Immature natural killer cell (primary cell): ENCODE measurements at regions not wholly inside any gene's neighbourhood (a gene's known extent, or its start where the extent isn't known, plus 50 kb on each side); places are given as distances from the start of the nearest gene placed in this dataset.

Experiments
- DNase-seq, 3 donors: peaks; one replicate each; pipeline ENCODE4 v3.0.0; 2022; ENCODE audit warnings: mixed read lengths in 1 of 3
- H3K27ac Mint-ChIP-seq, 6 donors: one replicate each; pipeline ENCODE4 v1.8.0; 2020; ENCODE audit warnings: mixed read lengths in 6 of 6, mild to moderate bottlenecking in 5 of 6, inconsistent platforms in 4 of 6, moderate library complexity in 3 of 6
- H3K27me3 Mint-ChIP-seq, 3 donors: one replicate each; pipeline ENCODE4 v1.8.0; 2020 to 2021; ENCODE audit warnings: low read depth in 3 of 3, mild to moderate bottlenecking in 3 of 3, mixed read lengths in 3 of 3, moderate library complexity in 3 of 3, inconsistent platforms in 1 of 3
- H3K36me3 Mint-ChIP-seq, 3 donors: one replicate each; pipeline ENCODE4 v1.8.0; 2020; ENCODE audit warnings: mixed read lengths in 3 of 3, inconsistent platforms in 2 of 3, mild to moderate bottlenecking in 2 of 3
- H3K4me1 Mint-ChIP-seq, 2 donors: one replicate each; pipeline ENCODE4 v1.8.0; 2020; ENCODE audit warnings: inconsistent platforms in 2 of 2, mild to moderate bottlenecking in 2 of 2, mixed read lengths in 2 of 2, moderate library complexity in 1 of 2
- H3K4me3 Mint-ChIP-seq, 5 donors: one replicate each; pipeline ENCODE4 v1.8.0; 2020; ENCODE audit warnings: mild to moderate bottlenecking in 5 of 5, mixed read lengths in 5 of 5, inconsistent platforms in 3 of 5, moderate library complexity in 3 of 5
- H3K9me3 Mint-ChIP-seq, 6 donors: one replicate each; pipeline ENCODE4 v1.8.0; 2020; ENCODE audit warnings: mild to moderate bottlenecking in 6 of 6, mixed read lengths in 6 of 6, inconsistent platforms in 4 of 6, moderate library complexity in 3 of 6

DNA sequence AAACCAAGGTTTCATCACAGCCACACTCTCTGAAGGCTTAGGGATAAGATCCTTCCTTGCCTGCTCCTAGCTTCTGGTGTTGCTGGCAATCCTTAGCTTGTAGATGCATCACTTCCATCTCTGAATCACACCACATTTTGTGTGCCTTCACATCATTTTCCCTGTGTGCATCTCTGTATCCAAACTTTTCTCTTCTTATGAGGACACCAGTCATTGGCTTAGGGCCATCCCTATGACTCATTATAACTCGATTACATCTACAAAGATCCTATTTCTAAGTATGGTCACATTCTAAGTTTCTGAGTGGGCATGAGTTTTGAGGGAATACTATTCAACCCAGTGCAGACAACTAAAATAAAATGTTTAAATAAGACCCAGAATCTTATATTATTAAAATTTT lies 121.7 kb downstream of the C7orf25 start:
- H3K4me3 Mint-ChIP-seq = no peak overlapping the region
- peaks cover 3 to 4% (median 4%) of the 10 kb centered on the region in 3 donors for H3K27me3 Mint-ChIP-seq
- H3K9me3 Mint-ChIP-seq = peaks cover 0 to 5% (median 0%) of the 10 kb centered on the region in 6 donors
- no peak for DNase-seq
- H3K4me1 Mint-ChIP-seq = no peaks in the 10 kb centered on the region
- H3K36me3 Mint-ChIP-seq = no peaks in the 10 kb centered on the region
- H3K27ac Mint-ChIP-seq = no peak overlapping the region

DNA sequence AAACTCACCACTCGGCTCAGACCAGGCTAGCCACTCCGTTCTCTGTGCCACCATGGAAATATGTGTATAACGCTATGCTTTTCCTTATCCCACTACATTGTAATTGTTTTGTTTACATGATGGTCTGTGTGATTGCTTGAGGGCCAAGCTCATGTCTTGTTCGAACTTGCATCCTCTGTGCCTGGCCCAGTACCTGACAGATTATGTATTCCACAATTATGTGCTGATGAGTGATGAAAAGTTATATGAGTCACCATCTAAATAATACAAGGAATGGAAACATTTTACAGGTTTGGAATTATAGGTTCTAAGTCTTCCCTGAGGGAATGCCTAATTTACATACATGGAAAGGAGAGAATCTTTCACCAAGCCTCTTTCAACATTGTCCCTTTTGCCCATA lies 137.4 kb downstream of the C7orf25 start:
- Mint-ChIP-seq H3K27me3 (no peaks in the 10 kb centered on the region), H3K4me1 (no peaks in the 10 kb centered on the region), H3K27ac (no peak overlapping the region), H3K9me3 (peaks cover 0 to 10% (median 6%) of the 10 kb centered on the region in 6 donors), H3K36me3 (no peaks in the 10 kb centered on the region), H3K4me3 (no peak overlapping the region)
- DNase-seq = no peak

DNA sequence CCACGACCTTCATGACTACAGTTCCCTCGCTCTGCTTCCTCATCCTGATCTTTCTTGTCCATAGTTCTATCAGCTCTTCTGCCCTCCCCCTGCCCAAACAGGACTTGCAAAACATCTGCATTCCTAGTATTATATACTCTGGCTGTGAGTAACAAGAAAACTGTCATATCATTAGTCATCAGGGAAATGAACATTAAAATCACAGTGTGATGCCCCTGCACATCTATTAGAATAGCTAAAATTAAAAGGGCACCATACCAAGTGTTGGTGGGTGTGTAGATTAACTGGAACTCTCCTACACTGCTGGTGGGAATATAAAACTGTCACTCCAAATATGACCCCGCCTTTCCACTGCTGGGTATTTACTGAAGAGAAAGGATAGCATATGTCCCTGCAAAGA lies 141.8 kb downstream of the C7orf25 start:
- no peaks in the 10 kb centered on the region for H3K9me3 Mint-ChIP-seq
- peaks cover 0 to 2% (median 0%) of the 10 kb centered on the region in 3 donors for H3K27me3 Mint-ChIP-seq
- no peak overlapping the region for H3K4me3 Mint-ChIP-seq
- no peak overlapping the region for H3K27ac Mint-ChIP-seq
- DNase-seq = no peak
- no peaks in the 10 kb centered on the region for H3K36me3 Mint-ChIP-seq
- no peaks in the 10 kb centered on the region for H3K4me1 Mint-ChIP-seq

DNA sequence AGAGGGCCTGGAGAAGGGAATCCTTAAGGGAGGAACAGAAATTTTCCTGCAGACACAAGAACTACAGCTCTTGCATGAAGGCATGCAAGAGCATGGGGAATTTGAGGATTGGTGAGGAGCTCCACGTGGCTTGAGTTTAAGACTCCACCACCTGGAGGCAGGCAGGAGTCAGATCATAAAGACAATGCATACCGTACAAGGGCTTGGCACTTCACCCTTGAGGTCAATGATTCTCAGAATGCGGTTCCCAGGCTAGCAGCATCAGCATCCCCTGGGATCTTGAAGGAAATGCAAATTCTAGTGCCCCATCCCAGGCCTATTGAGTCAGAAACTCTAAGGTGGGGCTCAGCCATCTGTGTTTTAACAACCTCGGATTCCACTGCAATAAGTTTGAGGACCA lies 143.8 kb downstream of the C7orf25 start:
- Mint-ChIP-seq H3K4me1 (no peaks in the 10 kb centered on the region), H3K9me3 (peaks cover 0 to 5% (median 0%) of the 10 kb centered on the region in 6 donors), H3K27ac (no peak overlapping the region), H3K27me3 (peaks cover 0 to 4% (median 2%) of the 10 kb centered on the region in 3 donors), H3K4me3 (no peak overlapping the region), H3K36me3 (no peaks in the 10 kb centered on the region)
- DNase-seq = no peak

DNA sequence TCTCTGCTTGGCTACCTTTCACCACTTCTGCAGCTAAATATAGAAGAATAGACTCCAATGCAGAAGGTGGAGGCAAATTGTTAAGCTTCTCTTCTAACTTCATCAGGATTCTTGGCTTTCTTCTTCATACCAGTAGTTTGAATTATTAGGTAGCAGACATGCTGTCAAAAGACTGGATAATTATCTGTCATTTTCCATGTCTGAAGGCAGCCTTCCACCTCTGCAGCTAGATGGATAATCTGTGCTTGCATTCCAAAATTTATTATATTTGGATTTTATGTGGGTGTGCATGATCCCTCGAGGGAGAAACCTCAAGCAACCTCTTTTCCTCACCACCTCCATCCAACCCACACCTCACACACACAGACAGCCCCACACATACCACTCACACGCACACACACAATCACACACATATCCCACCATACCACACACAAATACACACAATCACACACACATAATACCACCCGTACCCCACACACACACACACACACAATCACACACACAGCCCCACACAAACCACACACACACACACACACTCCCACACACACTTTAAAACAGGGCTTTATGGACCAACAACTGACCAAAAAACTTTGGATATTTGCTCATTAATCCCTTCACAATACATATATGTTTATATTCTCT lies 145.0 kb downstream of the C7orf25 start:
- H3K27me3 Mint-ChIP-seq = peaks cover 0 to 4% (median 2%) of the 10 kb centered on the region in 3 donors
- H3K4me3 Mint-ChIP-seq = no peak overlapping the region
- H3K9me3 Mint-ChIP-seq = peaks cover 0 to 7% (median 0%) of the 10 kb centered on the region in 6 donors
- no peaks in the 10 kb centered on the region for H3K36me3 Mint-ChIP-seq
- no peak for DNase-seq
- H3K4me1 Mint-ChIP-seq = no peaks in the 10 kb centered on the region
- no peak overlapping the region for H3K27ac Mint-ChIP-seq

DNA sequence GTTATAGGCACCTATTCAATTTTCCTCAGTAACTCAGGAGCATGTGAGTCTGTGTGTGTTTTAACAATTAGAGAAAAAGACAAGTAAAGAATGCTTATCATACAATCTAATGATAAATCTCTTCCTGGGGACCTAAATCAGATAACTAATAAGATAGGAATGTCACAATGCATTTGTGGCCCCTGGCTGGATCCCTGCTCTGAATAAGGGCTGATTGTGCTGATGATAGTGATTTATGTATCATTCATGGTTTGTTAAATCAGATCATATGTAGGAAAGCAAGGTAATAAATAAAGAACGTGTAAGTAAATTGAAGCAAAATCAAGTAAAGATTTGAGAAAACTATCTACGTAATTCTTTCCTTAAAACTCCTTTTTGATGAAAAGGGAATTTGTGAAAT lies 145.9 kb downstream of the C7orf25 start:
- no peak overlapping the region for H3K4me3 Mint-ChIP-seq
- H3K4me1 Mint-ChIP-seq = no peaks in the 10 kb centered on the region
- H3K9me3 Mint-ChIP-seq = peaks cover 0 to 7% (median 0%) of the 10 kb centered on the region in 6 donors
- peaks cover 0 to 4% (median 2%) of the 10 kb centered on the region in 3 donors for H3K27me3 Mint-ChIP-seq
- no peaks in the 10 kb centered on the region for H3K36me3 Mint-ChIP-seq
- DNase-seq = no peak
- H3K27ac Mint-ChIP-seq = no peak overlapping the region

DNA sequence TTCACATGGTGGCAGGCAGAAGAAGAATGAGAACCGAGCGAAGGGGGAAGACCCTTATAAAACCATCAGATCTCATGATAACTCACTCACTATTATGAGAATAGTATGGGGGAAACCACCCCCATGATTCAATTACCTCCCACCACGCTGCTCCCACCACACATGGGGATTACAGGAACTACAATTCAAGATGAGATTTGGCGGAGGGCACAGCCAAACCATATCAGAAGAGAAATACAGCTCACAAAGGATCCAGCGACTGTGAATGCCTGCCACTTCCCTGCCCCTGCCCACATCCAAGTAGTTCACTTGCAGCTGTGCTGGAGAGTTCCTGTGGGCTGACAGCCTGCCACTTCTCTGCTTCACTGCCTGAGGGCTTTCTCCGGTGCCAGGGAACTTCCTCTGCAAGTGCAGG lies 148.7 kb downstream of the C7orf25 start:
- no peaks in the 10 kb centered on the region for H3K36me3 Mint-ChIP-seq
- H3K27me3 Mint-ChIP-seq = peaks cover 1 to 10% (median 2%) of the 10 kb centered on the region in 3 donors
- no peak overlapping the region for H3K27ac Mint-ChIP-seq
- peaks cover 0 to 7% (median 0%) of the 10 kb centered on the region in 6 donors for H3K9me3 Mint-ChIP-seq
- DNase-seq = no peak
- no peak overlapping the region for H3K4me3 Mint-ChIP-seq
- H3K4me1 Mint-ChIP-seq = no peaks in the 10 kb centered on the region

DNA sequence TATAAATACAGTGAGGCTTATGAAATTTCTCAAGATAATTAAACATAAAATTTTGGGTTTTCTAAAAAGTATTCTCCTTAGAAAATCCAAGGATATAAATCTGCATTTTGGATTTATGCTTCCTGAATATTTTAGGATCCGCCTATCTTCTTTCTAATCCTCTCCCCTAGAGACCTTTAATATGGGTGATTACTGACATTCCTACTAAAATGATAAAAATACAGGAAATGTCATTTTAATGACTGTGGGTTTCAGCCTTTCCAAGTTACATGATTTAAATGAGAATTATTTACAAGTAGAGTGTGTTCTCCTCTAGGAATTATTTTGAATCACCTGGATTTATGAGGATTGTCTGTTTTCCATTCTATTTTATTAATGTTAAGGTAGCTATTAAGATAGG lies 150.4 kb downstream of the C7orf25 start:
- peaks cover 0 to 12% (median 1%) of the 10 kb centered on the region in 3 donors for H3K27me3 Mint-ChIP-seq
- H3K4me1 Mint-ChIP-seq = no peaks in the 10 kb centered on the region
- DNase-seq = no peak

DNA sequence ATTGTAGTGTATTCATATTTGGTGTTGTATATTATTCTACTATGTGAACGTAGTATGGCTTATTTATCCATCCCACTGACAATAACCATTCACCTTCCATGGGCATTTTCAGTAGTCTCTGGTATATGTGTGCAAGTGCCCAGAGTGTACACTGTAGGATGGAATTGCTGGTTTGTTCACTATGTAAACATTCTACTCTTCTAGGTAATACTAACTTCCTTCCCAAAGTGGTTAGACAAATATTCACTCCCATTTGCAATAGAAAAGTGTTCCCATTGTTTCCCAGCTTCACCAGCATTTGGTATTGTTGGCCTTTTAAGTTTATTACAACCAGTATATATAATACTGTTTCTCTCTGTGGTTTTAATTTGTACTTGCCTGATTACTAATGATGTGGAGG lies 153.7 kb downstream of the C7orf25 start:
- H3K4me3 Mint-ChIP-seq = no peak overlapping the region
- H3K36me3 Mint-ChIP-seq = no peaks in the 10 kb centered on the region
- peaks cover 0 to 10% (median 1%) of the 10 kb centered on the region in 3 donors for H3K27me3 Mint-ChIP-seq
- DNase-seq = no peak
- no peaks in the 10 kb centered on the region for H3K4me1 Mint-ChIP-seq
- no peak overlapping the region for H3K27ac Mint-ChIP-seq
- peaks cover 0 to 5% (median 0%) of the 10 kb centered on the region in 6 donors for H3K9me3 Mint-ChIP-seq

More for the DNA sequence above, 150.4 kb downstream of the C7orf25 start:
- Mint-ChIP-seq H3K27ac (no peak overlapping the region), H3K9me3 (peaks cover 0 to 7% (median 0%) of the 10 kb centered on the region in 6 donors), H3K4me3 (no peak overlapping the region), H3K36me3 (no peaks in the 10 kb centered on the region)

DNA sequence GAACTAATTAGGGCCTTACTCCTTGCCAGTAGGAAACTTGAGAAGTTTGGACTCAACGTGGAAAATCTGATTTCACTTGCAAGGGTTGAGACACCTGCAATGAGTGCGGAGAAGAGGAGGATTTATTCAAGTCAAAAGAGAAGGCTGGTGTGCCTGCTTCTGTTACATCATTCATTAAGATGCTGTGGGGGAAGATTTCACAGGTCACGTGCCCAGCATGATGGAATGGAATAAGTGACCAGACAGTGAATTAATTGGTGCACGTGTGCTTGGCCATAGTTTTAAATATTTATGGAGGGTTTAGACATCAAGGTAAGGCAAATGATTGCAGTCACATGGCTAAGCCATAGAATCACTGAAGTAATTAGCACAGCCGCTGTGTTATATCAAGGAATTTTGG lies 155.0 kb downstream of the C7orf25 start:
- Mint-ChIP-seq H3K36me3 (no peaks in the 10 kb centered on the region), H3K4me3 (no peak overlapping the region), H3K4me1 (no peaks in the 10 kb centered on the region), H3K27me3 (peaks cover 0 to 17% (median 1%) of the 10 kb centered on the region in 3 donors), H3K9me3 (peaks cover 0 to 5% (median 0%) of the 10 kb centered on the region in 6 donors), H3K27ac (no peak overlapping the region)
- no peak for DNase-seq

DNA sequence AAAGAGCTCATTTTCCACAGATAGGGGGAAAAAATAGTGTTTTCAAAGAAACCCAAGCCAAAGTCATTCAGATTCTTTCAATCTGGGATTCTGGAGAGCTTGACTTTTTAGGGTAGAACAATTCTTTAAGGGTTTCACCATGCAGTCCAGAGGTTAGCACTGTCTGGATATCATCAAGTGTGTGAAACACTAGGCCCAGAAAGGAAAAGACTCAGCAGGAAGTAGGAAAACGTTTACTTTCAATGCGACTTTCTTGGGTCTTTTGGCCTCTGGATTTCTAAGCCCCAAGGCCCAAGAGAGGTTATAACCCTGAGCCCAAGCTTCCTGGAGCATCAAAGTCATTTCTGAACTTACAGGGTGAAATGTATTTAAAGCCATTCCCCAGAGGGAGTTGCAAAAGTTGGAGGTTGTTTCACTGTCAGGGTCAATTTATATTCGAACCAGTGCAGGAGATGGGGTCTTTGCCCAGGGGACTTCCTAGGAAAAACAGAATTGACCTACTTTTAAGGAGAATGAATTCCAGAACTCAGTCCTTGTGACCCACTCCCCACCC lies 158.0 kb downstream of the C7orf25 start:
- Mint-ChIP-seq H3K36me3 (no peaks in the 10 kb centered on the region), H3K4me3 (no peak overlapping the region), H3K27ac (no peak overlapping the region), H3K27me3 (peaks cover 1 to 13% (median 2%) of the 10 kb centered on the region in 3 donors), H3K9me3 (peaks cover 0 to 6% (median 0%) of the 10 kb centered on the region in 6 donors), H3K4me1 (no peaks in the 10 kb centered on the region)
- DNase-seq = no peak

DNA sequence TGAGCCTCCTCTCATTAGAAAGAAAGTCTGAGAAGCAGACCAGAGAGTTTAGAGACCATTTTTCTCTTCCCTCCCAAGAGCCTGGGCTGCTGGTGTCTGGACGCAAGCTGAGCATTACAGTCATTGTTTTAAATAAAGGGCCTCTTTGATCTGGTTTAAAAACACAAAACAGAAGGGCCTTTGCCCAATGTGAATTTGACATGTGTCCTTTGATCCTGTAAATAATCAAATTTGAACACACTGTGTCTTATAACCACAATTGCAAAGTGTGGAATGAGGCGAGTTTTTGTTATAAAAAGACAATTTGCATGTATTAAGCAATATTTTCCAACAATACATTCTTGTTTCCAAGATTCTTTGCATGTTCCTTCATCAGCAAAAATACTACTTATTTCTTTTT lies 158.5 kb downstream of the C7orf25 start:
- Mint-ChIP-seq H3K27ac (no peak overlapping the region), H3K9me3 (peaks cover 0 to 6% (median 0%) of the 10 kb centered on the region in 6 donors), H3K4me1 (no peaks in the 10 kb centered on the region), H3K4me3 (no peak overlapping the region), H3K27me3 (peaks cover 1 to 10% (median 2%) of the 10 kb centered on the region in 3 donors), H3K36me3 (no peaks in the 10 kb centered on the region)
- no peak for DNase-seq

DNA sequence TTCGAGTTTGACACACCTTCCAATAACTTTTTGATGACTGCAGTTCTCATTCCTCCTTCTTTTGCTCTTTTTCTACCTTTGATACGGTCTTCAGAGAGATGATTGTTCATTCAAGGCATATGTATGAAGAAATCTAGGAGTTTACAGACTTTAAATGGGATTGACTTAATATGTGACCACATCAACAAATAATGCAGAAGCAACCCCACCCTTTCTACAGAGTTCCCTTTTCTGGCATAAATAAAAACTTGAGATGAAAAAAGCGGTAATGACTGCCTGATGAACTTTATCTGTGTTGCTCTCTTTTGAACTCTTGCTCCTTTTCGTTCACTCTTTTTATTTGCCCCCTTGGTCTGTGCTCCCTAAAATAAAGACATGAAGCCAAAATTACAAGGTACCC lies 161.7 kb downstream of the C7orf25 start:
- H3K36me3 Mint-ChIP-seq = no peaks in the 10 kb centered on the region
- H3K4me1 Mint-ChIP-seq = no peaks in the 10 kb centered on the region
- peaks cover 0 to 10% (median 0%) of the 10 kb centered on the region in 6 donors for H3K9me3 Mint-ChIP-seq
- peaks cover 2 to 8% (median 4%) of the 10 kb centered on the region in 3 donors for H3K27me3 Mint-ChIP-seq
- no peak for DNase-seq
- no peak overlapping the region for H3K4me3 Mint-ChIP-seq
- no peak overlapping the region for H3K27ac Mint-ChIP-seq

DNA sequence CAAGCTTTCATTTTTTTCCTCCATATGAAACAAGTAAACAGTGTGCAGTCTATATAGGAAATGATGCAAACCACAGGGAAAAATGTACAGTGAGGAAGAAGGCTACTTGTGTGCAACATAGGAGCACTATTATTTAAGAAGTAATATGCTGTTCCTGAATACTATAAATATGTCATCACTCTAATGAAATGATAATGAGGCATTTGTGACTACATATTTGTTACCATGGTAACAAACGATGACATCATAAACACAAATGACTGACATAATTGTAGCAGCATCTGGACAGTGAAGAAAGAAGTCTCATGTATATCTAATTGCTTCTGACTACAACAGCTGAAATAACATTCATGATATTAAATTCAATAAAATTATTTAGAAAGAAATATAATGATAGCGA lies 164.8 kb downstream of the C7orf25 start:
- no peaks in the 10 kb centered on the region for H3K36me3 Mint-ChIP-seq
- H3K4me3 Mint-ChIP-seq = no peak overlapping the region
- H3K27ac Mint-ChIP-seq = no peak overlapping the region

More for the DNA sequence above, 164.8 kb downstream of the C7orf25 start:
- Mint-ChIP-seq H3K27me3 (peaks cover 2 to 5% (median 4%) of the 10 kb centered on the region in 3 donors), H3K9me3 (peaks cover 0 to 10% (median 1%) of the 10 kb centered on the region in 6 donors), H3K4me1 (no peaks in the 10 kb centered on the region)
- DNase-seq = no peak
